Mesendoderm (in vitro differentiated cells): ENCODE measurements at regions not wholly inside any gene's neighbourhood (a gene's known extent, or its start where the extent isn't known, plus 50 kb on each side); places are given as distances from the start of the nearest gene placed in this dataset.

Experiments
- DNase-seq: peaks from one replicate; pipeline ENCODE4 v3.0.0; 2013
- H2AK5ac ChIP-seq: 2 replicates; pipeline ENCODE4 v1.6.1; 2013; ENCODE audit warnings: low read length, inconsistent platforms
- H2BK120ac ChIP-seq: 2 replicates; pipeline ENCODE4 v1.6.1; 2013; ENCODE audit warnings: low read depth, mild to moderate bottlenecking, low read length, moderate library complexity, mixed read lengths
- H2BK15ac ChIP-seq: replicated peaks from 2 replicates; pipeline ENCODE4 v1.6.1; 2013; ENCODE audit warnings: low read depth, mild to moderate bottlenecking, moderate library complexity
- H2BK5ac ChIP-seq: 2 replicates; pipeline ENCODE4 v1.6.1; 2013; ENCODE audit warnings: low read length, inconsistent platforms
- H3K18ac ChIP-seq: 2 replicates; pipeline ENCODE4 v1.6.1; 2013; ENCODE audit warnings: mild to moderate bottlenecking, low read length, mixed read lengths
- H3K23ac ChIP-seq: one replicate; pipeline ENCODE4 v1.6.1; 2013; ENCODE audit warnings: low read length
- H3K27ac ChIP-seq: 2 replicates; pipeline ENCODE4 v1.5.1; 2013; ENCODE audit warnings: low read depth, mild to moderate bottlenecking, inconsistent platforms, low read length, moderate library complexity
- H3K27me3 ChIP-seq: 2 replicates; pipeline ENCODE4 v1.6.1; 2013; ENCODE audit warnings: low read length, control low read depth, mild to moderate bottlenecking, inconsistent platforms; ENCODE audit not compliant: insufficient read depth, poor library complexity
- H3K36me3 ChIP-seq: 2 replicates; pipeline ENCODE4 v1.6.1; 2013; ENCODE audit warnings: low read length, inconsistent platforms; ENCODE audit not compliant: control insufficient read depth, insufficient read depth
- H3K4ac ChIP-seq: one replicate; pipeline ENCODE4 v1.6.1; 2013; ENCODE audit warnings: low read depth, mild to moderate bottlenecking, low read length, moderate library complexity
- H3K4me1 ChIP-seq: 2 replicates; pipeline ENCODE4 v1.6.1; 2013; ENCODE audit warnings: low read depth, low read length, inconsistent platforms; ENCODE audit not compliant: control insufficient read depth
- H3K4me2 ChIP-seq: 2 replicates; pipeline ENCODE4 v1.6.1; 2013; ENCODE audit warnings: low read length
- H3K4me3 ChIP-seq: 2 replicates; pipeline ENCODE4 v1.5.1; 2013; ENCODE audit warnings: mild to moderate bottlenecking, low read length
- H3K56ac ChIP-seq: one replicate; pipeline ENCODE4 v1.6.1; 2013; ENCODE audit warnings: low read length
- H3K79me1 ChIP-seq: 2 replicates; pipeline ENCODE4 v1.6.1; 2013; ENCODE audit warnings: low read length, inconsistent platforms
- H3K79me2 ChIP-seq: 2 replicates; pipeline ENCODE4 v1.6.1; 2013; ENCODE audit warnings: mild to moderate bottlenecking, low read length; ENCODE audit not compliant: control insufficient read depth, insufficient read depth
- H3K9ac ChIP-seq: 2 replicates; pipeline ENCODE4 v1.6.1; 2013; ENCODE audit warnings: low read length, inconsistent platforms
- H4K5ac ChIP-seq: one replicate; pipeline ENCODE4 v1.6.1; 2013; ENCODE audit warnings: low read length
- H4K8ac ChIP-seq: one replicate; pipeline ENCODE4 v1.6.1; 2013; ENCODE audit warnings: low read depth, mild to moderate bottlenecking, control low read depth, low read length, moderate library complexity
- WGBS: extraction: QIAGEN DNeasy Blood & Tissue Kit; methylation state at CpG from one replicate; pipeline ENCODE4 v1.1.7; 2013; ENCODE audit warnings: low lambda C conversion rate, missing lambda C conversion rate; ENCODE audit not compliant: insufficient coverage; ENCODE audit errors: extremely low coverage; 5-methylcytosine and 5-hydroxymethylcytosine counted together

DNA sequence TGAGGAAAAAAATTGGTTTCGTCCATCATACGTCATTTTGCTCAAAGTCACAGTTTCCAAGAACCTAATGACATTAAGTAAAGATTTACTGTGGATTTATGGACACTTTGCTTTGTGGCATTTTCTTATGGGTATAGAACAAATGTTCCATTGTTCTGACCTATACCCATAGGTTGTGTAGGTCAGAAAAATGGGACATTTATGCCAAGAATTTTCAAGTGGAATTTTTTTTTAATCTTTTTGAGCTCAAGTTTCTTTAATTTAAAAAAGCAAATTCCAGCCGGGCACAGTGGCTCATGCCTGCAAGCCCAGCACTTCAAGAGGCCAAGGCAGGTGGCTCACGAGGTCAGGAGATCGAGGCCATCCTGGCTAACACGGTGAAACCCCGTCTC is 187.5 kb upstream of the TPM1 start:
- Histone ChIP-seq H3K27me3 (no peaks in the 10 kb centered on the region), H3K4ac (no peak overlapping the region), H3K36me3 (no peaks in the 10 kb centered on the region), H4K5ac (no peak overlapping the region), H3K56ac (no peak overlapping the region), H3K4me3 (no peak overlapping the region), H2BK5ac (no peak overlapping the region), H2AK5ac (no peak overlapping the region), H3K27ac (no peak overlapping the region), H3K79me2 (no peaks in the 10 kb centered on the region), H3K79me1 (no peaks in the 10 kb centered on the region), H2BK120ac (no peak overlapping the region), H3K9ac (no peak overlapping the region), H2BK15ac (no peak overlapping the region), H3K23ac (no peak overlapping the region), H3K4me2 (no peak overlapping the region), H3K4me1 (peaks cover 9% of the 10 kb centered on the region), H3K18ac (no peak overlapping the region), H4K8ac (no peak overlapping the region)
- WGBS, result no CpG with 5 or more reads among the region's 7 CpGs
- no peak for DNase-seq

DNA sequence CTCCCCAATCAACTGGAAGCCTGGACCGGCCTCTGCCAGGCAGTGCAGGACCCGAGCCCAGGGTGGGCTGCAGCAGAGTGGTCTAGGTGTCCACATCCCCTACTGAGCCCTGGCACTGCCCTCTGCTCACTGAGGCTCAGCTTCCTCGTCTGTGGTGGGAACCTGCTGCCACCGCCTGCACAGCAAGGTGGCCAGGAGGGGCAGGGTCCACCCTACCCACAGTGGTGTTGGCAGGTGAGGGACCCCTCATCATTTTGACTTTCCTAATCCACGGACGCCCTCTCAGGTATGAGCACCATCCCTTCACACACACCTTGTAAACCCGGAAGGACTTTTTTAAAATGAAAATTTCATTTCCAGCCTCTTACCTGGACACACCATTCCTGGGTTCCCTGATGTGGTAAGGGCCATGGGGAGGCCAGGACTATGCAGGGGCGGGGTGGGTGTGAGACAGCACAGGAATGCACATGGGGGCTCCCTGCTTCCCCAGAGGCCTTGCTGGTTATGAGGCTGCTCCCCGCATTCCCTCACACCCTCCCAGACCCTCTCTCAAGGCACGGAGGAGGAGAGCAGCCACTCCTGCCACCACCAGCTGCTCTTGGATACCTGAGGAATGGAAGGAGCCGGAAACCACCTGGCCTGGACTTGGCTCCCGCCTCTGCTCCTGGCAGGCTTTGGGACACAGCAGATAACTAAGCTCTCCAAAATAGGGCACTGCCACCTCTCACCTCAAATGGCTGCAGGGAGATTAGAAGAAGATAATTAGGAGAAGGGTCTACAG is 185.9 kb upstream of the TPM1 start:
- H3K23ac ChIP-seq, result no peak overlapping the region
- H2BK5ac ChIP-seq, result no peak overlapping the region
- H3K18ac ChIP-seq, result no peak overlapping the region
- H3K4me2 ChIP-seq, result no peak overlapping the region
- H4K8ac ChIP-seq, result no peak overlapping the region
- no peak for DNase-seq
- H3K36me3 ChIP-seq, result no peaks in the 10 kb centered on the region
- no peak overlapping the region for H4K5ac ChIP-seq
- whole genome bisulfite sequencing, result no CpG with 5 or more reads among the region's 12 CpGs
- H2AK5ac ChIP-seq, result no peak overlapping the region
- no peak overlapping the region for H3K4ac ChIP-seq
- H2BK15ac ChIP-seq, result no peak overlapping the region
- H3K79me1 ChIP-seq, result no peaks in the 10 kb centered on the region
- no peaks in the 10 kb centered on the region for H3K27me3 ChIP-seq
- H3K56ac ChIP-seq, result no peak overlapping the region
- no peak overlapping the region for H3K27ac ChIP-seq
- no peaks in the 10 kb centered on the region for H3K4me1 ChIP-seq
- no peak overlapping the region for H2BK120ac ChIP-seq
- H3K79me2 ChIP-seq, result no peaks in the 10 kb centered on the region
- no peak overlapping the region for H3K4me3 ChIP-seq
- no peak overlapping the region for H3K9ac ChIP-seq

DNA sequence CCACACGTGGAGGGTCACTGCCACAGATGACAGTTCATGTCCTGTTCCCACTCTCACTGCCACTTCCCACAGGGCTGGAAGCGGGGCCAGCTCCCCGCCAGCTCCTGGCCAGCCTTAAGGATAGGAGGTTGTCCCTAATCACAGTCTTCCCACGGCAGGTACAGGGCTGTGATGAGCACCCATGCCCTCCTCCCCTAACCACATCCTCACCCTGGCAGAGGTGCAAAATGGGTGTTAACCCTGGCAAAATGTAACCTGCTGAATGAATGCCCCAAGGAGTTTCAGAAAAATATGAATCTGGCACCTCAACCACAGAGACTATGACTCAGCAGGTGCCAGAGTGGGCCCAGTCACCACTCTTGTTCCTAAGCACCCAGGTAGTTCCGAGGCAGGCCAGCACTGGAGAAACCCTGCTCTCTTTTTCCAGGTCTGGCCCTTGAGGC is 185.1 kb upstream of the TPM1 start:
- no peak overlapping the region for H4K8ac ChIP-seq
- no peaks in the 10 kb centered on the region for H3K79me2 ChIP-seq
- H2AK5ac ChIP-seq, result no peak overlapping the region
- H3K36me3 ChIP-seq, result no peaks in the 10 kb centered on the region
- no peak overlapping the region for H4K5ac ChIP-seq
- no peak overlapping the region for H3K4ac ChIP-seq
- no peak overlapping the region for H3K4me3 ChIP-seq
- H3K56ac ChIP-seq, result no peak overlapping the region
- H2BK5ac ChIP-seq, result no peak overlapping the region
- no peak overlapping the region for H3K9ac ChIP-seq
- no peak overlapping the region for H3K4me2 ChIP-seq
- H3K23ac ChIP-seq, result no peak overlapping the region
- no peak overlapping the region for H2BK120ac ChIP-seq
- H3K27me3 ChIP-seq, result no peaks in the 10 kb centered on the region
- H3K79me1 ChIP-seq, result no peaks in the 10 kb centered on the region
- H2BK15ac ChIP-seq, result no peak overlapping the region
- no peak overlapping the region for H3K27ac ChIP-seq
- no peak for DNase-seq
- no peak overlapping the region for H3K18ac ChIP-seq
- H3K4me1 ChIP-seq, result no peaks in the 10 kb centered on the region
- no CpG with 5 or more reads among the region's 5 CpGs for WGBS

DNA sequence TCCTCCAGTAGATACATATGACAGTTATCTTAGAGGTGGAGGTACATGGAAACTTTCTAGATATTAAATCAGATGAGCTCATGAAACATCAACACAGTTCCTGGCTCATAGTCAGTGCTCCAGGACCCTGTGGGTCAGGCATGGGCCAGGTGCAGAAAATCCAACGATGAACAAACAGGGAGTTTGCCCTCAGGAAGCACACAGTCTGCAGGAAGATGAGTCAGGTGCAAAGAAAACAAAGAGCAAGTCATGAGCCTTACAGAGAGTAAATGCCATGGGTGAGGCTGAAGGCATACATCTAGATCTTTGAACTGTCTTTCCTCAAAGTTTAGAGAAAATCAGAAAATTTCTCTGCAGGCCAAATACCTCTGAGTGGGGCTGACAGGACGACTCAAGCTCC is 184.2 kb upstream of the TPM1 start:
- H2BK5ac ChIP-seq, result no peak overlapping the region
- H3K23ac ChIP-seq, result no peak overlapping the region
- no peak overlapping the region for H3K4ac ChIP-seq
- no peaks in the 10 kb centered on the region for H3K4me1 ChIP-seq
- no peak overlapping the region for H3K9ac ChIP-seq
- H3K27ac ChIP-seq, result no peak overlapping the region
- no peak overlapping the region for H2AK5ac ChIP-seq
- H2BK15ac ChIP-seq, result no peak overlapping the region
- H3K4me3 ChIP-seq, result no peak overlapping the region
- no peaks in the 10 kb centered on the region for H3K27me3 ChIP-seq
- no peaks in the 10 kb centered on the region for H3K36me3 ChIP-seq
- DNase-seq, result no peak
- H3K79me2 ChIP-seq, result no peaks in the 10 kb centered on the region
- no CpG with 5 or more reads among the region's 2 CpGs for WGBS
- H2BK120ac ChIP-seq, result no peak overlapping the region
- H4K8ac ChIP-seq, result no peak overlapping the region
- no peak overlapping the region for H3K18ac ChIP-seq
- H3K56ac ChIP-seq, result no peak overlapping the region
- H3K4me2 ChIP-seq, result no peak overlapping the region
- H3K79me1 ChIP-seq, result no peaks in the 10 kb centered on the region
- no peak overlapping the region for H4K5ac ChIP-seq

DNA sequence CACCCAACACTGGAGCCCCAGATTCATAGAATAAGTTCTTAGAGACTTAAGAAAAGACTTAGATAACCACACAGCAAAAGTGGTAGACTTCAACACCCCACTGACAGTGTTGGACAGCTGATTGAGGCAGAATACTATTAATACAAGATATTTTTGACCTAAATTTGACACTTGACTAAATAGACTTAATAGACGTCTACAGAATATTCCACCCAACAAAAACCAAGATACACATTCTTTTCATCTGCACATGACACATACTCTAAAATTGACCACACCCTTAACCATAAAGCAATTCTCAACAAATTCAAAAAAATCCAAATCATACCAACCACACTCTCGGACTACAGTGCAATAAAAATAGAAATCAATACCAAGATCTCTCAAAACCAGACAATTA is 179.8 kb upstream of the TPM1 start:
- Histone ChIP-seq H3K27me3 (no peaks in the 10 kb centered on the region), H3K4me2 (no peak overlapping the region), H3K4me3 (no peak overlapping the region), H2BK120ac (no peak overlapping the region), H3K18ac (no peak overlapping the region), H3K9ac (no peak overlapping the region), H3K4ac (no peak overlapping the region), H3K27ac (no peak overlapping the region), H3K4me1 (no peaks in the 10 kb centered on the region), H2BK15ac (no peak overlapping the region), H2BK5ac (no peak overlapping the region), H3K79me1 (no peaks in the 10 kb centered on the region), H2AK5ac (no peak overlapping the region), H4K8ac (no peak overlapping the region), H3K79me2 (no peaks in the 10 kb centered on the region), H3K56ac (no peak overlapping the region), H4K5ac (no peak overlapping the region), H3K23ac (no peak overlapping the region), H3K36me3 (no peaks in the 10 kb centered on the region)
- no CpG with 5 or more reads among the region's 2 CpGs for WGBS
- no peak for DNase-seq

DNA sequence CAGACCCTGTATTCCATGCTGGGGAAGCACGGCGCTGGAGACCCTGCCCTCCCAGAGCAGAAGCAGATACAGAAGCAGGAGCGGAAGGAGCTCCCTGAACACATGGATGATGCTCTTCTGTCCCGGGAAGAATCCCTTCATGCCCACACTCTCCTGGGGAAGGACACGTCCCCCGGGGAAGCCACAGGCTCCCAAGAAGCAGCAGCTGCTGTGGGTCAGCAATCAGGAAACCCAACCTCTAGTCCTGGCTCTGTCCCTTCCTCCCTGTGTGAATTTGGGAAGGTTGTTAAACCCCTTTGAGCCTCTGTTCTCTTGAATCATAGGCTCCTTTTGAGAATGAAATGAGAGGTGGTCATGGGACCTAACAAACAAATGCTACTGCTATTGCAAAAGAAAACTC is 176.2 kb upstream of the TPM1 start:
- H3K36me3 ChIP-seq, result no peaks in the 10 kb centered on the region
- no peaks in the 10 kb centered on the region for H3K79me2 ChIP-seq
- H3K27ac ChIP-seq, result no peak overlapping the region
- H3K4ac ChIP-seq, result no peak overlapping the region
- no peak overlapping the region for H2AK5ac ChIP-seq
- no peak overlapping the region for H3K4me3 ChIP-seq
- DNase-seq, result no peak
- no peak overlapping the region for H3K23ac ChIP-seq
- no peak overlapping the region for H3K4me2 ChIP-seq
- H3K27me3 ChIP-seq, result no peaks in the 10 kb centered on the region
- no CpG with 5 or more reads among the region's 6 CpGs for WGBS
- no peak overlapping the region for H2BK5ac ChIP-seq
- no peak overlapping the region for H4K8ac ChIP-seq
- H3K79me1 ChIP-seq, result no peaks in the 10 kb centered on the region
- H3K4me1 ChIP-seq, result no peaks in the 10 kb centered on the region
- H3K18ac ChIP-seq, result no peak overlapping the region
- H3K9ac ChIP-seq, result no peak overlapping the region
- H4K5ac ChIP-seq, result no peak overlapping the region
- H2BK15ac ChIP-seq, result no peak overlapping the region
- no peak overlapping the region for H3K56ac ChIP-seq
- no peak overlapping the region for H2BK120ac ChIP-seq
